Germinal center (tissue), 1 donor: ENCODE measurements at regions not wholly inside any gene's neighbourhood (a gene's known extent, or its start where the extent isn't known, plus 50 kb on each side); places are given as distances from the start of the nearest gene placed in this dataset.

Source experiments
- DNase-seq: peaks from one replicate; pipeline ENCODE4 v3.0.0; 2012; ENCODE audit warnings: mixed read lengths, low spot score

DNA sequence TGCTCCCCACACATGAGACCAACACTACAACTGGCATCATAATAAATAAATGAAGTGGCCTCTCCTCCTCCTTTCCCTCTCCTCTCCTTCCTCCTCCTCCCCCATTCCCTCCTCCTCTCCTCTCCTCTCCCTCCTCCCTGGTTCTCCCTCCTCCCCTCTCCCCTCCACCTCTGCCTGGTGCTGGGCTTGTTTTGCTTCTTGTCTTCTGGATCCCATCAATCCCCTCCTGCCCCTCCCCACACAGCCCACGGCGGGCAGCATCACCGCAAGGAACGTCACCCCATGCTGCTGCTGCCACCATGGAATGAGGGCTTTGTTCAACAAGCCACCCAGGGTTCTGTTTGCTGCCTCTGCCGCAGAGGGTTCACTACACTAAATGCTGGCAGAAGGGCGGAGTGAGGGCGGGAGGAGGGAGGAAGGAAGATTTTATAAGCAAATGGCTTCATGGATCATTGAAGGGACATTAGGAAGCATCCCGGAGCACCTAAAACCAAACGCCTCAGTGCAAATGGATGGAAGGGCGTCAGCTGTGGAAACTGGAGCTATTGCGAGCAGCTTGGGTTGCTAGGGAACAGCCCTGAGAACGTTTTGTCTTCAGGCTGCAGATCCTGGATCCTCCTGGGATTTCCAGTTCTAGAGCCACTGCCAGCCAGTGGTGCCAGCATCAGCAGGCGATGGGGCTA is 379.7 kb upstream of the ZMIZ1 start:
- DNase-seq: no peak

DNA sequence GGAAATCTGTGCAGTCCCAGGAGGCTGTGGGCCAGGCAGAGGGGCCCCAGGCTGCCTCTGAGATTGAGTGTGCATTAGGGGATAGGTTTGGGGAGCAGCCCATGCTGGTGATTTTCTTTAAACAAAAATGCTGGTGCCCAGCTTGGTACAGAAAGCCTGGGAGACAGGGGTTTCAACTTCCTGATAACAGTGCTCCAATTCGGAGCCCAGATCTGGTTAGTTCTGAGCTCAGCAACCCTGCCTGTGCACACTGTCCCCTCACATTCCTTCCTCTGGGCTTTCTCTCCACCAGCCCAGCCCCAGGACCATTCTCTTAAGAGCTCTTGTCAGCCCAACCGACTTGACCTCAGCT is 379.2 kb upstream of the ZMIZ1 start:
- DNase-seq: no peak

DNA sequence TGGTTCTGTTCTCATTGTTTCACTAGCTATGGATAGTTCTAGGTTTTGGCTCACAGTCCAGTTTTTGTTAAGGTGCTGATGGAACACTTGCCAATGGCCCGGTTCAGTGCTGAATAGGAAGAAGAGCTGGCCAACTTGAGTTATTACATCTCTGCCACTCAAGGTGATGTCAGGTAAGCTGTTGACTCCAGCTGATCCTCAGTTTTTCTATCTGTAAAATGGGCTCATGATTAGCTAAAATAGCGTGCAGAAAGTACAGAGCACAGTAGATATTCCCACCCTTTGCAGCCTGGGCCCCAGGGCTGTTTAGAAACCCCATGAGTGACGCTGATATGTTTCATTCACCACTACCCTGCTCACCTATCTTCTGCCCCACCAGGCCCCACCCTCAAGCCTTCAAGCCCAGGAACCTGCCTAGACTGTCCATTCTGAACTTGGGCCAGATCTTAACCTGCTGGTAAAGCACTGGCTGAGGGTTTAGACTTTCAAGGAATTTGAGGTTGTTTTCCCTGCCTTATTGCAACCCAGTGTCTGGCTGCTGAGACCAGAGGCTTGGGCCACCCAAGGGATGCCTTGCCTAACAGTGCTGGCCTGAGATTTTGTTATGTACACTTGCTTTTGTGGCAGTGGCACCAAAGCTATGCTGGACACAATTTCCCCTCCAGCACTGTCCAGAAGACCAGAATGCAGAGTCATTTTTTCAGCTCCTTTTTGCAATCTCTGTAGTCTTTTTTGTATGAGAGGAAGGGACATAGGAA is 378.2 kb upstream of the ZMIZ1 start:
- no peak for DNase-seq

DNA sequence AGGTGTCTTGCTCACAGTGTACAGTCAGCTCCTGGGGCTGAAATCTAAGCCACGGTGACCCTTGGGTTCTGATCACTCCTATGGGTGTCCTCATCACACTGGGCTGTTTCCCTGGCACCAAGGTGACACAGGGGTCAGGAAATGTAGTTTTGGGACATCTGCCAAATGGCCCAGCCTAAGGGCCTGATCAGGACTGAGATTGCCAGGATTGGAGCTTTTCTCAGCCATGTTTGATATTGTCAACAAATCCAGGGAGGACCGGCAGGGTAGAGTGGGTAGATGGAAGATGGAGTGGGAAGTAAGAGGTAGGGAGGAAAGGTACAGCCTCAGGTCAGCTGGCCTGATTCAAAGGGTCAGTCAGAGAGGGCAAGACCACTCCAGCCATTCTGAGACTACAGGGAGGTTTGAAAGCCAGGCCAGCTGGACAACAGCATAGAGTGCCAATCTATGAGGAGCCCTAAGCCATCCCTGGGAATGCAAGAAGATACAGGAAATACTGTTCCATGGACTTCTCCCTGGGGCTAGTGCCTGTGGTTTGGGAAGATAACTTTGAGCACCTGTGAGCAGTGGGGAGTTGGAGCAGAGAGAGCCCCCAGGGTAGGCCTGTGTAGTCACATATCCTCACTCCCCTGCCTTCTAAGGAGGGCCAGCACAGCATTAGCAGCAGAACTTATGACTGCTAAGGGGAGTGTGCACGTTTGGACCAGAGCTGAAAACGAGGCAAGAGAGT is 377.3 kb upstream of the ZMIZ1 start:
- DNase-seq: no peak

DNA sequence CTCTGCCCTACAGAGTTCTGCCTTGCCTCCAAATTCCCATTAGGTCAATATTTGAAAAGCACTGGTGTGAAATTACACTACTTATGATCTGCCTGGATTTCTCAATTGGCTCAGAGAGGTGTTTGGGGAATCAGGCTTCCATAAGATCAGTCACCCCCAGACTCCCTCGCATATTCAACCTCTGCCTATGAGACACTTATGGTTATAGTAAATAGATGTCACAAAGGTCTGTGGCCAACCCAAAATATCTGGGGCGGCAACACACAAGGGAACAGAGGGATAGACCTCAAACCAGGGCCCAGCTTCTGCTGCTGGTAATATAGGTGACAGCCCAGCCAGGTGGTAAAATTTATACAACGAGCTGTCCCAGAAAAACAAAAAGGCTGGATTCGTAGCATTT is 376.7 kb upstream of the ZMIZ1 start:
- no peak for DNase-seq

DNA sequence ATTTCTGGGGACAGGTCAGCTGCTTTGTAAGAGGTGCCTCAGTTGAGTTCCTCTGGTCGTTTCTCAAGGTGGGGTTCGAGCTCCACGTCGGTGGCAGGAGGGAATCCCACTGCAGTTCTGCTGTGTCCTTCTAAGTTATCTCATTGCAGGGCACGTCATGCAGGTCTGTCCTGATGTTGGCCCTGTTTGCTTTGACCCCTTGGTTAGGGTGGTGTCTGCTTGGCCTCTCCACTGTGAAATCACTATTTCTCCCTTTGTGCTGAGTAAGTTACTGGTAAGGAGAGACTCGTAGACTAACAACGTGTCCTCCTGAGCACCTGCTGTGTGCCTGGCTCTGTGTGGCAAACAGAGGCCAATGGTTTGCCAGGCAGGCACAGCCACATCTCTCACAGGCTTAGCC is 372.9 kb upstream of the ZMIZ1 start:
- DNase-seq: no peak

DNA sequence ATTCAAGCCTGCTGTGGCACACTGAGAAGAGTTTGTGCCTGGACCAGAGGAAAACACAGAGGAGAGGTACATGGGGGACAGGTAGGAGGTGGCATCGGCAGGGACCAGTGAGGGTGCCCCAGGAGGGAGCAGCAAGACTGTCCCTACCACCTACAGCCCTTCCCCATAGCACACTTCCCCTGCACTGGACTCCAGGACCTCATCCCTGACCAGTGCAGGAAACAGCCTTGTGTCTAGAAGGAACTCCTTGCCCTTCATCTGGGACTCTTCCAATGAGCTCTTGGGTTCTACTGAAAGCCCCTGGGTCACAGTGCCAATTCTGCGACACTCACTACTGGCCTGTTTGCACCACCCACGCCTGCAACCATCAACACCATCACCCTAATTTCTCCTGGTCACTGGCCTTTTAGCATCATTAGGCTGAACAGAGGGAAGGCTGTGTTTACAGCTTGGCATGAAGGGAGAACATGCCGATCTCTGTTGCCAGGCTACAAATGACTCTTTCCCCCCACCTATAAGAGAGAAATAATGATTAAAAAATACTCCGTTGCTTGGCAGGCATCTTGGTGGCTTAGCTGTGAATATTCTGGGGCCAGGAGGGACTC is 371.9 kb upstream of the ZMIZ1 start:
- no peak for DNase-seq

DNA sequence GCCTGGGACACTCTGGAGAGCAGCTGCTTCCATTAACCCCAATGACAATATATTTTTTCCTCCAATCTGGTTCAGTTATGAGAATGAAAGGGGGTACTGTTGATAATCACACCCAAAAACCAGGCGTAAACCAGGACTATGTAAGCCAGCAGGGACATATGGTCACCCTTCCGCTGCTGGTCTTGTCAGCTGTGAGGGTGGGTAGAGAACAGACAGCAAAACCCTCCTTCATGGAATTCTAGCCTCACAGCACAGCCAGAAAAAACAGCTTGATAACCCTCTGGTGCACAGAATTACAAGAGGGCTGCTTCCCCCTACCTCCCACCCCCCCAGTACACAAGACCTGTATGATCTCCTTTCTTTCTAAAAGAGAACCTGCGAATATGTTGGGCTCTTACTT is 368.8 kb upstream of the ZMIZ1 start:
- no peak for DNase-seq

DNA sequence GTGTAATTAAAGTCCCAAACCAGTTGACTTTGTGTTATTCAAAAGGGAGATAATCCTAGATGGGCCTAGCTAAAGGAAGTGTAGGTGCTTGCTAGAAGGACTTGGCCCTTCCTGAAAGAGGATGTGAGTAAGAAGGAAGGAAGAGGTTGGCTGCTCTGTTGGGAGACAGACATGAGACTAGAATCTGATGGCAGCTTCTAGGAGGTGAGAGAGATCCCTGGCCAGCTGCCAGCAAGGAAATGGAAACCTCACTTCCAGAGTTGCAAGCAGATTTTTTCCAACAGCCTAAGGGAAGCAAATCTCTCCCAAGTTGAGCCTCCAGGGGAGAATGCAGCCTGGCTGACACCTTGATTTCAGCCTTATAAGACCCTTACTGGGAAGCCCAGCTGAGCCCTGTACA is 368.4 kb upstream of the ZMIZ1 start:
- no peak for DNase-seq

DNA sequence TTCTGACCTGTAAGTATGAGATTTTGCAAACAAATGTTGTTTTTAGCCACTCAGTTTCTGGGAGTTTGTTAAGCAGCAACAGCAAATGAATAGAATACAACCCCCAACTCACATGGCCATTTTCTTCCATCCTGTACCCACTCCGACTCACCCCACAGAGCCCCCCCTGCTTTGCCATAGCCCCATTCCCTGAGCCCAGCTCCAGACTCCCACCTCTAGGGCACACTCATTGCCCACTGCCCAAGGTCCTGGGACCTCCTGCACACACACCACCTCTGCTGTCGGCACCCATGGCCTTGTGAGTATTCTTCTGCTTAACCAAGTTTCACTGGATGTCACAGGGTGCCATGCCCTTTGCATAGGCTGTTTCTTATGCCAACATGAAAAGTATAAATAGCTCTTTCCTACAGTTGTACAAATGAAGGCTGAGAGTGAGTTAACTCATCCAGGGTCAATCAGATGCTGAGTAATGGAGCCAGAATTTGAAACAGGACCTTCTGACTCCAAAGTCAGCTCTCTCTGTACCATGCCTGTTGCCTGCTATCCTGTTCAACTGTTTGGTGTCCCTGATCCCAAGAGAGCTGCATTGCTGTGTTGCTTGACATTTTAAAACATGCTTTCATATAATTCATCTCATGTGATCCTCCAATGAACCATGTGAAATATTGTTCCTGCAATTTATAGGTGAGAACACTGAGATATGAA is 367.8 kb upstream of the ZMIZ1 start:
- DNase-seq: no peak

DNA sequence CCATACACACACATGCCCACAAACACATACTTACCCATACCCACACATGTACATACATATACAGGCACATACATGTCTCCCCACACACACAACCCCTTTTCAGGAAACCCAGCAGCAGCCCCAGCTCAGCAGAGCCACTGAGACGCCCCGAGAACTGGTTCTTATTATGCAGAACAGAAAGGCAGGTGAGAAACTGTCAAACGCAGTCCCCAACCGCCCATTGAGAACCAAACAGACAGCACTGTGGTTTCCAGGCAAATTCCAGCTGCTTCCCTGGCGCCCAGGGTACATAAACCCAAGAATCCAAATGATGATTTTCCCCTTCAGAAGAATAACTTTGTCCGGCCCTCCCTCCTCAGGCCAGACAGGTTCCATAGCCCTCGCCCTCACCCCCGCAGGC is 366.6 kb upstream of the ZMIZ1 start:
- no peak for DNase-seq

DNA sequence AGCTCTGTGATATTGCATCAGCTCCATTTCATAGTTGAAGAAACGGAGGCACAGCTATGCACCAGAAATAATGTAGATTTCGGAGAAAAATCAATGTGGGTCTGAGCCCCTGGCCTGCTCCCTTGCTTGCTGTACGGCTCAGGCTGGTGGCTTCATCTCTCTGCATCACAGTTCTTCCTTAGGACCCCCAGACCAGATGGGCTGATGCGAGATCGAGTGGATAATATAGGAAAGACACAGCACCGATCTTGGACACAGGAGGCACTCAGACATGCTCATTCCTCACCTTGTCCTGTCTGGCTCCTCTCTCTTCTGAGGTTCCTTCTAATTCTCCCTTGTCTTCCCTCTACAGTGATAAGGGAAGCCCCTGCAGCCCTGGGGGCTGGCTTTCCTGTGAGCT is 365.9 kb upstream of the ZMIZ1 start:
- DNase-seq: no peak

DNA sequence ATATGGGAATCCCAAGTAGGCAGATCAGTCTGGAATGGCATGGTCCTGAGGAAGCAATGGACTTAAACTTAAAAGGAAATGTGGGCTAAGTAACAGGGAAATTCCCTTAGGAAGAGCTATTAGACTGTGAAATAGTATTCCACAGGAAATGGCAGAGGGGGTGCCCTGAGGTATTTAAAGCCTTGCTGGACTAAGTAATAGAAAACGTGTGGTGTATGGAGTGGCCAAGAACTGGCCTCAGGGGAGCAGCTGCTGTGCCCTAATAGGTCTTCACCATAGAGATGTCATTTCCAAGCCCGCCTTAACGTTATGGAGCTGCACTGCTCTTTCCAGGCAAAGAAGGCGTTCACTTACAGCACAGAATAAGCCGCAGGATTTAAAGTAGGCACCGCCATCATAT is 365.2 kb upstream of the ZMIZ1 start:
- no peak for DNase-seq

DNA sequence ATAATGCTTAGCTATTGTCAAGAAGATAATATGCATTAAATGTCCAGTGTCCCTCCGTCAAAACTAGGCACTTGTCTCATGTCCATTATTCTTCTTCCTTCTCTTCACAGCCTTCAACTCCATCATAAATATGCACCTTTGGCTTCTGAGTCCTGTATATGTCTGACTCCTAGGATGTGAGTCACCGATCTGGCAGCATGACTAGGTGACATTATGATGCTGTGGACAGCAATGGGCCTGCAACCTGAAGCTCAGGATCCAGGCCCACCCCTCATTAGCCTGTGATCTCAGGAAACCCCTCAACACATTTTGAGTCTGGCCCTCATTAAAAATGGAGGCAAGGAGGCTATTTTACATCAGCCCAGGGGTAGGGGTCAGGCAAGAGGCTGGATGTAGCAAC is 362.5 kb upstream of the ZMIZ1 start:
- DNase-seq: no peak

DNA sequence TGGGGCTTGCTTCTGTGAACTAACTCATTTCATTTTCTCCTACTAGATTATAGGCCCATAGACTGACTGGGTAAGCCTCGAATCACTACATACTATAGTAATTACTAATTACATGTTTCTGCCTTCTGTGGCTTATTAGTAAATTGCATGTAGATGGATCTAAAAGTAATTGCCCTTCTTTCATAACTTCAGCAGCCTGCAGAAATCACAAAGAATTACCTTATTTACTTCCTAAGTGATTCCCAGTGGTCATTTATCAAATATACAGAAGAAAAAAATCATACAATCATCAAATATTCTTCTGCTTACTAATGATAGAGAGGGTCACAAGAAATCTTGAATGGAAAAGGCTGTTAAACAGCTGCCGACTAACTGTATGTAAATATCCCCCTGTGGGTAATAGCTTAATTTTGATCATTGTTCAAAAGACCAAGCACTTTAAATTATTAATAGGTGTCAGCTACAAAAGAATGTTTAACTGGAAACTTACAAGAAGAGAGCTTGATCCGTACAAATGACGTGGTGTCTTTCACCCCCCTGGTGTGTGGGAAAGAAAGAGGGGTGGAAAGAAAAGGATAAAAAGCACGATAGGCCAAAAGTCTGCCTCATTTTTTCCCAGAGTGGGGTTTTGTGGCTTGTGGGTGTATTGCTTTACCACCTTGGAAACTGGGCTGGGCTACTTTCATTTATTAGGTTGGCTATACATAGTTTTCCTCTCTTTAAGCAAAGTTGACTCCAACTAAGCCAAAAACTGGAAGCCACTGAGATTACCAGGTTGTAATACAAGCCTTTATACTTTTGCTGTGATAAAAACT is 361.8 kb upstream of the ZMIZ1 start:
- no peak for DNase-seq

DNA sequence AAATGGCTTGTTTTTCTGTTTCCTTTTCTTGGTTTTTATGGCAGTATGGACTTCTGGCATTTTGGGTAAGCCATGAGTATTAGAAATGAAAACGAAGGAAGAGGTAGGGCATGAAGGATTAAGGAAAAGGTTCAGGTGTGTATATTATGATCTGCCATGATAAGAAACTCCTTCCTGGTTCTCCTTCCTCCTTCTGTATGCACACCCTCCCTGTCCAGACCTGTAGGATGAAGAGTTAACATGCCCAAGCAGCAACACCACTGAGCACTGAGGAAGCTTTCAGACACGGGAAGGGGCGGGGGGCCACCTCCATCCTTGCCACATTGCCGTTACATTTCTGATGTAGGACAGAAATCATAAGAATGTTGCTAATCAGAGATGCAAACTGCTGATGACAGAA is 361.0 kb upstream of the ZMIZ1 start:
- no peak for DNase-seq

DNA sequence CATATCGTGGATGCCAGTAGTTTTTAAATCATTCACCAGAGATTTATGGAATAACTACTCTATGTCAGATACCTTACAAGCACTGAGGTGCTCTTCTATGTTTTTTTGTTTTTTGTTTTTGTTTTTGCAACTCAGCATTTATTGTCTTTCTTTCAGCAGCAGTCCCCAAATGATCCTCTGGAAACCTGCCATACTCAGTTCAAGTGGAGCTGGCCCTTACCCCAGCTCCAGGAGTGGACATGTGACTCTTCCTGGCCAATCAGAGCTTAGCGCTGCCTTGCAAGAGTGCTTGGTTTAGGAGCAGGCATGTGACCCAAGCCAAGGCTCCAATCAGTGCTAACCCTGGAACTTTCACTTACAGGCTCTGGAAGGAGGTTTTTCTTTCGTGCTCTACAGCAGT is 356.6 kb upstream of the ZMIZ1 start:
- DNase-seq: no peak

DNA sequence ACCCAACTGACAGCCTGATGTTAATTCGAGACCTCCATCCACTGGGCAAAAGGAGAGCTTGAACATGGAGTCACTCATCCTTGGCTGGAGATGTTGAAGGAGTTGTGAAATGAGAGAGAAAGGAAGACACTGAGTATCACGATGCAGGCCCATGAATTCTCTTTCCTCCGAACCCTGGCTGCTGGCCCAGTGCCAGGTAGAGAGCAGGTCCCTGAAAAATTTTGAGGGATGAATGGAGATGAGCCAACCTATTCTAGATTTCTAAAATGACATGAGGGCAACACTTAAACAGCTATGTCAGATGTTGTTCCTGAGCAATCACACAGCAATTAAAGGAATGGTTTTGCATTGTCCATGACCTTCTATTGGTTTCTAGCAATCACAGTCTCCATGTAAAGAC is 355.1 kb upstream of the ZMIZ1 start:
- no peak for DNase-seq

DNA sequence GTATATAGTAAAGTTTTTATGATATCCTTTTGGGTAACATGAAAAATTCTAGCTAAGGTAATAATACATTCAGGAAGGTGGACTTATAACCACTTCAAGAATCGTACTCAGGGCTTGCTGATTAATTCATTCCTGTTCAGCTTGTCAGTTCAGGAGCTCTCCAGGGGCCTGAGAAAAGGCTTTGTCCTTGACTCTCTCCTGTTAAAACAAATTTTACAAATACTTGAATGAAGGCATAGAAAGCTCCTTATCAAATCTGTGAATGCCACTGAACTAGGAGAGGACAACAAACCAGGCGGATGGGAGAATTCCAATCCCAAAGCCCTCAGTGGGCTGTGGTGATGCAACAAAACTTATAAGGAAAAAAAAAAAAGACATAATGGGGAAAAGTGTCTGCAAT is 354.5 kb upstream of the ZMIZ1 start:
- no peak for DNase-seq

DNA sequence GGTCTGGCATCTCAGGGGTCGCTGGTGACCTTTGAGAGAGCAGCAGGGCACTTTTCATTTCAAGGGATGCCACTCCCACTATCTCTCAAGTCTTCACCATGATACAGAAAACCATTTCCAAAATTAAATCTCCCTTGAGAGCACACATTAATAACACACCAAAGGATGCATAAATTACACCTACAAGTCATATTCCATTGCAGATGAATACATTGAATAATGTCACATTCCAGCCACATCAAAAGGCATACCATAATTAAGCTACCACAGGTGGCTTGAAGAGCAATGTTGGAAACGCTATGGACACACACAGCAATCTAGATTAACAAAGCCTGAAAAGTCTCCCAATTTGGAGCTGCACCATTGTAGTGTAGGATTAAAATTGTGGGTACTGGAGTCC is 353.3 kb upstream of the ZMIZ1 start:
- DNase-seq: no peak

DNA sequence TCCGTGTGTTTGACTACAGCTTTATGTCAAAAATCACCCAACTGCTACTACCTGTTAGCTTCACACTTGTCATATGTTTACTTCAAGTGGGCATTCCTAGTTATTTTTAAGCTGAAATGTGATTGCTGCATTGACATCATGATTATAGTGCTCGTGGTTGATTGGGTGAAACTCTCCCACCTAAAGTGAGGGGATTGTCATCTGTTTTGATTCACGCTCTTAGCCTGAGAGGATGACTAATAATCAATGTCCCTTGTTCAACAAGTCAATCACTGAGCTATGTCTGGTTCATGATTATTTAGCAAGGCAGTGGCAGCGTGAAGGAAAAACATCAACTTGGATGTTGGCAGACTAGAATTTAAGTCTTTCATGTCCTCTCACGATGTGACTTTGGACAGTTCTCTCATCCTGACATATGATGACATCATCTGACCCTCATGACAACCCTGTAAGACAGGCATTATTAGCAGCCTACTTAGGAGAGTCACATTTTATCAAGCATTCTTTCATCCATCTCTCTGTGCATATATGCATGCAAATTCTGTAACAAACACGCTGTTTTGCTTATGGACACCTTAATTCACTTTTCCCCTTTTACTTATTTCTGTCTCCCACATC is 352.6 kb upstream of the ZMIZ1 start:
- DNase-seq: no peak
